ENCODE measurements at regions not wholly inside any gene's neighbourhood (a gene's known extent, or its start where the extent isn't known, plus 50 kb on each side); places are given as distances from the start of the nearest gene placed in this dataset.
"Not testable (repeated sequence)": the region's sequence is repeated elsewhere in the genome, so short reads cannot be mapped to it uniquely, and the experiment has no call there.

DNA sequence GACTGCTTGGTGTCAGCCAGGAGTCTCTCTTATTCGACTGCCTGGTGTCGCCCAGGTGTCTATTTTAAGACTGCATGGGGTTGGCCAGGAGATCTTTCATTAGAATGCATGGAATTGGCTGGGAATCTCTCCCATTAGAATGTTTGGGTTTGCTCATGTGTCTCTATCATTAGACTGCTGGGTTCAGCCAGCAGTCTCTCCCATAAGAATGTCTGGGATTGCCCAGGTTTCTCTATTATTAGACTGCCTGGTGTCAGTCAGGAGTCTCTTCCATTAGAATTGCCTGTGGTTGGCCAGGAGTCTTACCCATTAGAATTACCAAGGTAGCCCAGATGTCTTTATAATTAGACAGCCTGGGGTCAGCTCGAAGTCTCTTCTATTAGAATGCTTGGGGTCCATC is 1496.0 kb downstream of the UQCRFS1 start:
- no peak for DNase-seq (ENCODE audit: low read depth)
- no peak for TF ChIP-seq CTCF (IDR thresholded peaks at IDR 0.05; ENCODE audit: low read depth, low read length, missing control alignments)
- no peak overlapping the region for H3K4me3 ChIP-seq (ENCODE audit: low read depth, low read length)

DNA sequence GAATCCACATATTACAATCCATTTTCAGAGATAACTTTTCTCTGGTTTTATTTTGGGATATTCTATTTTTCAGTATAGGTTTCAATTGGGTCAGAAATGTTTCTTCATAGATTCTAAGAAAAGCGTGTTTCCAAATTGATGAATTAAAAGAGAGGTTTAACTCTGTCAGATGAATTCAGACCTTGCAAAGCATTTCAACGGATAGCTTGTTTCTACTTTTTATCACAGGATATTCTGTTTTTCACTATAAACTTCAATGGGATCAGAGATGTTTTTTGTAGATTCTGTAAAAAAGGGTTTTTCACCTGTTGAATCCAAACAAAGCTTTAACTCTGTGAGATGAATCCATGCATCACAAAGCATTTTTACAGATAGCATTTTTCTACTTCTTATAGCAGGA is 1498.1 kb downstream of the UQCRFS1 start:
- H3K4me3 ChIP-seq (ENCODE audit: low read depth, low read length): no peak overlapping the region
- no peak for DNase-seq (ENCODE audit: low read depth)
- no peak for TF ChIP-seq CTCF (IDR thresholded peaks at IDR 0.05; ENCODE audit: low read depth, low read length, missing control alignments)

- H3K4me3 ChIP-seq (ENCODE audit: low read depth, low read length): no peak overlapping the region
- no peak for DNase-seq (ENCODE audit: low read depth)
- TF ChIP-seq CTCF (IDR thresholded peaks at IDR 0.05; ENCODE audit: low read depth, low read length, missing control alignments): no peak
These were observed 1503.5 kb downstream of the UQCRFS1 start for GRCh38 chr19:27709496-27709895.

DNA sequence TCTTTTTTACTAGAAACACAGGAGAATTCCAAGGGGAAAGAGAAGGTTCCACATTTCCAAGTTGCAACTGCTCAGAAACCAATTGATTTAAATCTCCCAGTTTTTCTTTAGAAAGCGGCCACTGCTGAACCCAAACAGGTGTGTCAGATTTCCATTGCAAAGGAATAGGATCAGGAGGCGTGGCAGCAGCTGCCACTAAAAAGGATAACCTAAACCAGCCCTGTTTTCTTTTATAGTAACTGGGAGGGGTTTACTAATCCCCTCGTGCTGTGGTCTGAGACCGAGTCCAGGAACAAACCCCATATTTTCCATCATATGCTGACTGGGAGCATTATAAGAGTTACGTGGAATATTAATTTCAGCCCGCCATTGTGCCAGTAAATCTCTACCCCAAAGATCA is 1504.0 kb downstream of the UQCRFS1 start:
- DNase-seq (ENCODE audit: low read depth); H3K4me3 ChIP-seq (ENCODE audit: low read depth, low read length): not testable (repeated sequence)

- DNase-seq (ENCODE audit: low read depth); H3K4me3 ChIP-seq (ENCODE audit: low read depth, low read length): not testable (repeated sequence)
These were observed 1505.9 kb downstream of the UQCRFS1 start for GRCh38 chr19:27707026-27707425.

DNA sequence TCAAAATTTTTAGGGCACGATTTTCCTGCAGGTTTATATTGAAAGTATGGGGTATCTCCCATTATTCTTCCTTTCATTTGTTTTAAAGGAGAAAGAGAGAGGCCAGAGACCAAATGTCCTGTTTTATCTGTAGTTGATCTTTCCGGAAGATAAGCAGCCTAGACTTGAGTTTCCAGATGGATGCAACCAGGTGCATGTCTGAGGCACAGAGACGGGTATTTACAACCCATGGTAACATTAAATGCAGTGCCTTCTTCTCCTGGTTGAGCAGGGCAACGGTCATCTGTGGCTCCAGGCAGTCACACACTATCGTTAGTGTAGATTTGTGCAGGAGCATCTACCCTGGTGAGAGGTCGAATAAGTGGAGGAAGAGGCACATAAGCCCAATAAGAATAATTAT is 1507.1 kb downstream of the UQCRFS1 start:
- H3K4me3 ChIP-seq (ENCODE audit: low read depth, low read length): no peak overlapping the region
- DNase-seq (ENCODE audit: low read depth): no peak
- no peak for TF ChIP-seq CTCF (IDR thresholded peaks at IDR 0.05; ENCODE audit: low read depth, low read length, missing control alignments)

GRCh38 chr19:27694361-27695055 is 1518.4 kb downstream of the UQCRFS1 start:
- no peak for DNase-seq (ENCODE audit: low read depth)
- H3K4me3 ChIP-seq (ENCODE audit: low read depth, low read length): no peak overlapping the region
- no peak for TF ChIP-seq CTCF (IDR thresholded peaks at IDR 0.05; ENCODE audit: low read depth, low read length, missing control alignments)

DNA sequence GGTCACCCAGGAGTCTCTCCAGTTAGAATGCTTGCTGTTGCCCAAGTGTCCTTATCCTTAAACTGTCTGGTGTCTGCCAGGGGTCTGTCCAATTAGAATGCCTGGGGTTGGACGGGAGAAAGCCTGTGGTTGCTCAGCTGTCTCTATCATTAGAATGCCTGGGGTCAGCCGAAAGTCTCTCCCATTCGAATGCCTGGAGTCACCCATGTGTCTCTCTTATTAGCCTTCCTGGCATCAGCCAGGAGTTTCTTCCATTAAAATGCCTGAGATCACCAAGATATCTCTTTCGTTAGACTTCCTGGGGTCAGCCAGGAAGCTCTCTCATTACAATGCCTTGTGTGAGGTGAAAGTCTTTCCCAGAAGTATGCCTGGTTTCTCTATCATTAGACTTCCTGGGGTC is 1521.0 kb downstream of the UQCRFS1 start:
- no peak overlapping the region for H3K4me3 ChIP-seq (ENCODE audit: low read depth, low read length)
- no peak for TF ChIP-seq CTCF (IDR thresholded peaks at IDR 0.05; ENCODE audit: low read depth, low read length, missing control alignments)
- DNase-seq (ENCODE audit: low read depth): no peak
